Gastroesophageal sphincter (tissue), 4 donors: ENCODE measurements at regions not wholly inside any gene's neighbourhood (a gene's known extent, or its start where the extent isn't known, plus 50 kb on each side); places are given as distances from the start of the nearest gene placed in this dataset.
"Not testable (repeated sequence)": the region's sequence is repeated elsewhere in the genome, so short reads cannot be mapped to it uniquely, and the experiment has no call there.

Experiments
- ATAC-seq: fragments of 150-250 bp; one replicate; pipeline ENCODE4 v1.9.1; 2016; ENCODE audit warnings: mild to moderate bottlenecking, moderate library complexity
- H3K27ac ChIP-seq, 4 donors: fragments of 200-600 bp; sonication (generic) in 3 of 4; 1 replicate in 3 of 4; 2 replicates in 1 of 4; pipeline ENCODE4 v1.5.1; 2016 to 2019
- H3K27me3 ChIP-seq: fragments of 200-600 bp; sonication (generic); one replicate; pipeline ENCODE4 v1.5.1; 2019
- H3K36me3 ChIP-seq, 2 donors: fragments of 200-600 bp; sonication (generic); one replicate each; pipeline ENCODE4 v1.5.1; 2019; ENCODE audit warnings: control low read depth in 1 of 2
- H3K4me1 ChIP-seq, 3 donors: fragments of 200-600 bp; sonication (generic); 1 replicate in 2 of 3; 2 replicates in 1 of 3; pipeline ENCODE4 v1.5.1; 2016 to 2019; ENCODE audit warnings: control low read depth in 2 of 3
- H3K4me3 ChIP-seq, 2 donors: fragments of 200-600 bp; sonication (generic); one replicate each; pipeline ENCODE4 v1.5.1; 2019; ENCODE audit warnings: mild to moderate bottlenecking in 1 of 2, moderate library complexity in 1 of 2
- H3K9me3 ChIP-seq, 3 donors: fragments of 200-600 bp; sonication (generic); one replicate each; pipeline ENCODE4 v1.5.1; 2017 to 2019; ENCODE audit warnings: control low read depth in 2 of 3
- CTCF ChIP-seq, 4 experiments: fragments of 200-600 bp in 2 of 4; fragments of 450-650 bp in 2 of 4; sonication (generic) in 1 of 4; IDR thresholded peaks; one replicate each; pipeline ENCODE4 v1.5.1; 2017 to 2019; ENCODE audit warnings: antibody characterized with exemption in 4 of 4, mild to moderate bottlenecking in 2 of 4, moderate library complexity in 2 of 4
- EP300 ChIP-seq: sonication (generic); formaldehyde crosslinking; IDR thresholded peaks from one replicate; pipeline ENCODE4 v1.6.1; 2017; ENCODE audit warnings: antibody characterized with exemption, mild to moderate bottlenecking
- POLR2A ChIP-seq, 2 donors: fragments of 450-650 bp; IDR thresholded peaks; one replicate each; pipeline ENCODE4 v1.6.1; 2017; ENCODE audit warnings: antibody characterized with exemption in 2 of 2, mild to moderate bottlenecking in 2 of 2, moderate library complexity in 1 of 2
- POLR2AphosphoS5 ChIP-seq: sonication (generic); formaldehyde crosslinking; IDR thresholded peaks from one replicate; pipeline ENCODE4 v1.6.1; 2017; ENCODE audit warnings: antibody characterized with exemption
- WGBS, 2 donors: methylation state at CpG; one replicate each; pipeline ENCODE4 v1.1.5; 2018; ENCODE audit warnings: low coverage in 1 of 2; 5-methylcytosine and 5-hydroxymethylcytosine counted together

GRCh38 chr9:109640580-109641371, 139.2 kb upstream of the PALM2AKAP2 start:
- WGBS, 2 donors: 3% methylated on average over 9 of the region's 59 CpGs; no CpG with 5 or more reads in 1 of the 2 donors

GRCh38 chr9:109641372-109641659, 138.7 kb upstream of the PALM2AKAP2 start:
- no peak for ATAC-seq
- Histone ChIP-seq H3K4me3 (peak overlapping the region in 1 of 2 donors; percentile 48), H3K27me3 (peaks cover 69% of the 10 kb centered on the region), H3K36me3 (no peaks in the 10 kb centered on the region), H3K27ac (no peak overlapping the region), H3K4me1 (peaks cover 0 to 20% (median 8%) of the 10 kb centered on the region in 3 donors), H3K9me3 (peaks cover 0 to 11% (median 0%) of the 10 kb centered on the region in 3 donors)
- TF ChIP-seq EP300 (no peak), CTCF (IDR thresholded peaks at IDR 0.05) (no peak), POLR2A (IDR thresholded peaks at IDR 0.05) (no peak), POLR2AphosphoS5 (no peak)
- WGBS, 2 donors: 13 to 32% methylated on average over 5 to 8 of the region's 8 CpGs

More at GRCh38 chr9:109640580-109641371, 139.2 kb upstream of the PALM2AKAP2 start:
- ATAC-seq: peak; percentile 31
- H3K27ac ChIP-seq: no peak overlapping the region
- peak overlapping the region; percentile 6 to 48 for H3K4me3 ChIP-seq
- peaks cover 0 to 20% (median 8%) of the 10 kb centered on the region in 3 donors for H3K4me1 ChIP-seq
- no peaks in the 10 kb centered on the region for H3K36me3 ChIP-seq
- peaks cover 0 to 11% (median 0%) of the 10 kb centered on the region in 3 donors for H3K9me3 ChIP-seq
- TF ChIP-seq EP300: no peak
- TF ChIP-seq CTCF (IDR thresholded peaks at IDR 0.05): no peak
- TF ChIP-seq POLR2AphosphoS5: no peak
- no peak for TF ChIP-seq POLR2A (IDR thresholded peaks at IDR 0.05)
- peaks cover 69% of the 10 kb centered on the region for H3K27me3 ChIP-seq

- Histone ChIP-seq H3K9me3 (no peaks in the 10 kb centered on the region), H3K27me3 (no peaks in the 10 kb centered on the region), H3K36me3 (no peaks in the 10 kb centered on the region), H3K4me3 (no peak overlapping the region), H3K4me1 (no peaks in the 10 kb centered on the region), H3K27ac (no peak overlapping the region)
- TF ChIP-seq POLR2AphosphoS5 (no peak), EP300 (no peak), CTCF (IDR thresholded peaks at IDR 0.05) (no peak), POLR2A (IDR thresholded peaks at IDR 0.05) (no peak)
- ATAC-seq: no peak
- WGBS, 2 donors: 75 to 82% methylated on average over 1 of the region's 1 CpG
Measured at GRCh38 chr9:109652112-109652511, 127.9 kb upstream of the PALM2AKAP2 start.

- Histone ChIP-seq H3K4me1 (no peaks in the 10 kb centered on the region), H3K27me3 (no peaks in the 10 kb centered on the region), H3K36me3 (no peaks in the 10 kb centered on the region), H3K9me3 (no peaks in the 10 kb centered on the region), H3K27ac (no peak overlapping the region), H3K4me3 (no peak overlapping the region)
- 36 to 51% methylated on average over 4 of the region's 4 CpGs for WGBS, 2 donors
- no peak for TF ChIP-seq POLR2A (IDR thresholded peaks at IDR 0.05)
- TF ChIP-seq POLR2AphosphoS5: no peak
- TF ChIP-seq EP300: no peak
- TF ChIP-seq CTCF (IDR thresholded peaks at IDR 0.05): no peak
- no peak for ATAC-seq
Measured at GRCh38 chr9:109652971-109653370, 127.0 kb upstream of the PALM2AKAP2 start.

GRCh38 chr9:109653470-109653869, 126.5 kb upstream of the PALM2AKAP2 start:
- TF ChIP-seq CTCF (IDR thresholded peaks at IDR 0.05): no peak
- Histone ChIP-seq H3K36me3 (no peaks in the 10 kb centered on the region), H3K9me3 (no peaks in the 10 kb centered on the region), H3K27ac (no peak overlapping the region), H3K4me3 (no peak overlapping the region), H3K27me3 (no peaks in the 10 kb centered on the region), H3K4me1 (no peaks in the 10 kb centered on the region)
- no peak for ATAC-seq
- WGBS, 2 donors: 70 to 90% methylated on average over 1 to 2 of the region's 2 CpGs

- not testable (repeated sequence) for H3K4me3 ChIP-seq, H3K27me3 ChIP-seq, H3K36me3 ChIP-seq, H3K27ac ChIP-seq, H3K4me1 ChIP-seq, ATAC-seq
- H3K9me3 ChIP-seq: peaks cover 0 to 29% (median 0%) of the 10 kb centered on the region in 3 donors
- WGBS, 2 donors: 81 to 100% methylated on average over 2 to 4 of the region's 4 CpGs
Measured at GRCh38 chr9:109663978-109664377, 116.0 kb upstream of the PALM2AKAP2 start.

GRCh38 chr9:109665736-109666135, 114.3 kb upstream of the PALM2AKAP2 start:
- not testable (repeated sequence) for H3K27me3 ChIP-seq, H3K4me1 ChIP-seq, H3K36me3 ChIP-seq, H3K4me3 ChIP-seq, ATAC-seq, H3K27ac ChIP-seq
- H3K9me3 ChIP-seq: peaks cover 0 to 24% (median 0%) of the 10 kb centered on the region in 3 donors
- WGBS, 2 donors: 92 to 100% methylated on average over 1 to 2 of the region's 7 CpGs
